SU-DHL-6 (cell line): ENCODE measurements at regions not wholly inside any gene's neighbourhood (a gene's known extent, or its start where the extent isn't known, plus 50 kb on each side); places are given as distances from the start of the nearest gene placed in this dataset.

Source experiments
- H2AFZ ChIP-seq: fragments of 200-600 bp; sonication (generic); 2 replicates; pipeline ENCODE4 v1.6.1; 2014; ENCODE audit warnings: low read depth, mild to moderate bottlenecking, moderate library complexity, mixed read lengths, antibody characterized with exemption, low read length; ENCODE audit not compliant: severe bottlenecking
- H3F3A ChIP-seq: fragments of 200-600 bp; shearing (Covaris generic); 2 replicates; pipeline ENCODE4 v1.6.0; 2016; ENCODE audit warnings: antibody characterized with exemption, mild to moderate bottlenecking; ENCODE audit not compliant: insufficient read depth
- H3K27ac ChIP-seq: fragments of 200-600 bp; sonication (generic); 2 replicates; pipeline ENCODE4 v1.5.1; 2016; ENCODE audit warnings: low read depth, mild to moderate bottlenecking, low read length, moderate library complexity, mixed read lengths
- H3K27me3 ChIP-seq: fragments of 200-600 bp; sonication (generic), shearing (Covaris generic); 2 replicates; pipeline ENCODE4 v1.6.0; 2014; ENCODE audit warnings: mild to moderate bottlenecking, low read length
- H3K36me3 ChIP-seq: fragments of 200-600 bp; sonication (generic); 2 replicates; pipeline ENCODE4 v1.6.1; 2014; ENCODE audit warnings: mild to moderate bottlenecking, low read length, mixed read lengths
- H3K4me2 ChIP-seq: fragments of 300-600, 200-600 bp; shearing (Covaris generic), sonication (generic); 2 replicates; pipeline ENCODE4 v1.6.0; 2014; ENCODE audit warnings: low read length, low read depth, mild to moderate bottlenecking; ENCODE audit not compliant: poor library complexity, severe bottlenecking
- H3K4me3 ChIP-seq: fragments of 200-600 bp; sonication (generic); 2 replicates; pipeline ENCODE4 v1.5.1; 2014; ENCODE audit warnings: antibody characterized with exemption, low read length, mild to moderate bottlenecking, mixed read lengths; ENCODE audit not compliant: insufficient read depth, poor library complexity, severe bottlenecking
- H3K79me2 ChIP-seq: fragments of 200-600 bp; sonication (generic); 2 replicates; pipeline ENCODE4 v1.6.1; 2014; ENCODE audit warnings: mild to moderate bottlenecking, low read length, moderate library complexity; ENCODE audit not compliant: insufficient read depth
- H3K9ac ChIP-seq: fragments of 200-600 bp; sonication (generic); 2 replicates; pipeline ENCODE4 v1.7.0; 2014; ENCODE audit warnings: mild to moderate bottlenecking, low read length
- H3K9me2 ChIP-seq: fragments of 200-600 bp; sonication (generic); replicated peaks from 2 replicates; pipeline ENCODE4 v1.6.1; 2014; ENCODE audit warnings: low read length; ENCODE audit not compliant: insufficient read depth
- H3K9me3 ChIP-seq: fragments of 200-600 bp; sonication (generic); 2 replicates; pipeline ENCODE4 v1.6.1; 2014; ENCODE audit warnings: low read length, mixed read lengths; ENCODE audit not compliant: insufficient read depth
- H4K20me1 ChIP-seq: fragments of 200-600 bp; sonication (generic); 2 replicates; pipeline ENCODE4 v1.6.1; 2014; ENCODE audit warnings: low read depth, mild to moderate bottlenecking, antibody characterized with exemption, low read length, moderate library complexity, mixed read lengths
- CTCF ChIP-seq: fragments of 200-600 bp; sonication (generic); IDR thresholded peaks from one replicate; pipeline ENCODE4 v1.5.1; 2017; ENCODE audit warnings: antibody characterized with exemption, mild to moderate bottlenecking, low read length, moderate library complexity; ENCODE audit not compliant: insufficient read depth, poor library complexity, severe bottlenecking
- EZH2phosphoT487 ChIP-seq: fragments of 200-600 bp; sonication (generic), shearing (Covaris generic); conservative IDR thresholded peaks from 2 replicates; pipeline ENCODE4 v1.6.1; 2018; ENCODE audit warnings: mild to moderate bottlenecking, antibody characterized with exemption, low read length, moderate library complexity, mixed read lengths

GRCh38 chr22:22754268-22754657 is 109.8 kb downstream of the GGTLC2 start:
- no peak overlapping the region for H3K27ac ChIP-seq
- no peaks in the 10 kb centered on the region for H3K27me3 ChIP-seq
- no peaks in the 10 kb centered on the region for H3K9me3 ChIP-seq
- TF ChIP-seq CTCF = no peak
- TF ChIP-seq EZH2phosphoT487 = no peak
- H3K4me2 ChIP-seq = no peak overlapping the region
- no peaks in the 10 kb centered on the region for H3K9me2 ChIP-seq
- H3F3A ChIP-seq = no peaks in the 10 kb centered on the region
- no peaks in the 10 kb centered on the region for H3K36me3 ChIP-seq
- H3K79me2 ChIP-seq = no peaks in the 10 kb centered on the region
- H2AFZ ChIP-seq = no peak overlapping the region
- no peaks in the 10 kb centered on the region for H4K20me1 ChIP-seq
- no peak overlapping the region for H3K9ac ChIP-seq
- no peak overlapping the region for H3K4me3 ChIP-seq

GRCh38 chr22:22754961-22755777 is 110.8 kb downstream of the GGTLC2 start:
- H4K20me1 ChIP-seq = no peaks in the 10 kb centered on the region

GRCh38 chr22:22755778-22756100 is 111.3 kb downstream of the GGTLC2 start:
- H3K9ac ChIP-seq = no peak overlapping the region
- no peak overlapping the region for H3K4me2 ChIP-seq
- H3K27ac ChIP-seq = no peak overlapping the region
- no peaks in the 10 kb centered on the region for H3K9me3 ChIP-seq
- H3K36me3 ChIP-seq = no peaks in the 10 kb centered on the region
- no peaks in the 10 kb centered on the region for H3K79me2 ChIP-seq
- no peaks in the 10 kb centered on the region for H3F3A ChIP-seq
- TF ChIP-seq EZH2phosphoT487 = no peak
- TF ChIP-seq CTCF = no peak
- H4K20me1 ChIP-seq = no peaks in the 10 kb centered on the region
- no peak overlapping the region for H3K4me3 ChIP-seq
- H2AFZ ChIP-seq = no peak overlapping the region
- H3K27me3 ChIP-seq = no peaks in the 10 kb centered on the region
- H3K9me2 ChIP-seq = no peaks in the 10 kb centered on the region

More at GRCh38 chr22:22754961-22755777, 110.8 kb downstream of the GGTLC2 start:
- H3K4me3 ChIP-seq = no peak overlapping the region
- no peaks in the 10 kb centered on the region for H3K9me2 ChIP-seq
- no peak overlapping the region for H3K4me2 ChIP-seq
- H3K9me3 ChIP-seq = no peaks in the 10 kb centered on the region
- H3K36me3 ChIP-seq = no peaks in the 10 kb centered on the region
- no peaks in the 10 kb centered on the region for H3F3A ChIP-seq
- H2AFZ ChIP-seq = no peak overlapping the region
- TF ChIP-seq CTCF = no peak
- no peak for TF ChIP-seq EZH2phosphoT487
- H3K27ac ChIP-seq = no peak overlapping the region
- no peaks in the 10 kb centered on the region for H3K27me3 ChIP-seq
- no peaks in the 10 kb centered on the region for H3K79me2 ChIP-seq
- H3K9ac ChIP-seq = no peak overlapping the region
